HepG2 (cell line): ENCODE measurements at regions not wholly inside any gene's neighbourhood (a gene's known extent, or its start where the extent isn't known, plus 50 kb on each side); places are given as distances from the start of the nearest gene placed in this dataset.

Source experiments
- FOXM1 ChIP-seq: sonication (generic); formaldehyde crosslinking; IDR thresholded peaks from 2 replicates; pipeline ENCODE4 v1.5.0; 2020; ENCODE audit warnings: missing genetic modification reagents
- HDAC2 ChIP-seq: sonication (generic); formaldehyde crosslinking; IDR thresholded peaks from 2 replicates; pipeline ENCODE4 v1.4.0; 2020; ENCODE audit warnings: missing genetic modification reagents
- HNRNPL ChIP-seq: fragments of 200-400 bp; formaldehyde crosslinking; IDR thresholded peaks from 2 replicates; pipeline ENCODE4 v1.6.1; 2017; ENCODE audit warnings: mild to moderate bottlenecking, low read depth, low read length
- RFX1 ChIP-seq: fragments of 450-650 bp; IDR thresholded peaks from 2 replicates; pipeline ENCODE4 v1.6.1; 2017
- SMAD3 ChIP-seq: sonication (generic); formaldehyde crosslinking; IDR thresholded peaks from 2 replicates; pipeline ENCODE4 v1.4.0; 2020; ENCODE audit warnings: missing genetic modification reagents
- YY1 ChIP-seq: IDR thresholded peaks from 2 replicates; pipeline ENCODE4 v1.6.1; 2011; ENCODE audit warnings: low read length, low read depth, moderate library complexity, mild to moderate bottlenecking; ENCODE audit not compliant: insufficient read depth, insufficient replicate concordance
- ZC3H13 ChIP-seq: sonication (generic); formaldehyde crosslinking; IDR thresholded peaks from 2 replicates; pipeline ENCODE4 v1.8.1; 2023; ENCODE audit warnings: mild to moderate bottlenecking, missing genetic modification reagents, moderate library complexity
- ZFP36L2 ChIP-seq: sonication (generic); formaldehyde crosslinking; IDR thresholded peaks from 2 replicates; pipeline ENCODE4 v1.4.0; 2020; ENCODE audit warnings: missing genetic modification reagents
- ZNF468 ChIP-seq: sonication (generic); formaldehyde crosslinking; IDR thresholded peaks from 2 replicates; pipeline ENCODE4 v1.8.0; 2022; ENCODE audit warnings: mild to moderate bottlenecking, moderate library complexity, missing genetic modification reagents
- ZNF772 ChIP-seq: sonication (generic); formaldehyde crosslinking; IDR thresholded peaks from 2 replicates; pipeline ENCODE4 v1.5.0; 2020; ENCODE audit warnings: mild to moderate bottlenecking, missing genetic modification reagents
- ZNF776 ChIP-seq: sonication (generic); formaldehyde crosslinking; IDR thresholded peaks from 2 replicates; pipeline ENCODE4 v1.4.0; 2020; ENCODE audit warnings: mild to moderate bottlenecking, missing genetic modification reagents
- ZNF781 ChIP-seq: sonication (generic); formaldehyde crosslinking; IDR thresholded peaks from 2 replicates; pipeline ENCODE4 v1.5.1; 2020; ENCODE audit warnings: borderline replicate concordance, mild to moderate bottlenecking, missing genetic modification reagents; ENCODE audit errors: not compliant biosample characterization
- ZNF839 ChIP-seq: sonication (generic); formaldehyde crosslinking; IDR thresholded peaks from 2 replicates; pipeline ENCODE4 v1.4.0; 2020; ENCODE audit warnings: missing genetic modification reagents, mild to moderate bottlenecking, borderline replicate concordance
- TF ChIP-seq, protein P1 (sequence below): sonication (generic); formaldehyde crosslinking; IDR thresholded peaks from 2 replicates; pipeline ENCODE4 v1.4.0; 2020; ENCODE audit warnings: missing genetic modification reagents
- TF ChIP-seq, protein P2 (sequence below): IDR thresholded peaks from 2 replicates; pipeline ENCODE4 v1.6.1; 2016; ENCODE audit warnings: missing biosample characterization, missing genetic modification reagents, low read depth
- TF ChIP-seq, protein P3 (sequence below): IDR thresholded peaks from 2 replicates; pipeline ENCODE4 v1.6.1; 2016; ENCODE audit warnings: low read depth, missing genetic modification reagents, missing compliant biosample characterization
- TF ChIP-seq, protein P4 (sequence below): sonication (generic); formaldehyde crosslinking; IDR thresholded peaks from 2 replicates; pipeline ENCODE4 v1.4.0; 2020; ENCODE audit warnings: low read depth, missing genetic modification reagents

DNA sequence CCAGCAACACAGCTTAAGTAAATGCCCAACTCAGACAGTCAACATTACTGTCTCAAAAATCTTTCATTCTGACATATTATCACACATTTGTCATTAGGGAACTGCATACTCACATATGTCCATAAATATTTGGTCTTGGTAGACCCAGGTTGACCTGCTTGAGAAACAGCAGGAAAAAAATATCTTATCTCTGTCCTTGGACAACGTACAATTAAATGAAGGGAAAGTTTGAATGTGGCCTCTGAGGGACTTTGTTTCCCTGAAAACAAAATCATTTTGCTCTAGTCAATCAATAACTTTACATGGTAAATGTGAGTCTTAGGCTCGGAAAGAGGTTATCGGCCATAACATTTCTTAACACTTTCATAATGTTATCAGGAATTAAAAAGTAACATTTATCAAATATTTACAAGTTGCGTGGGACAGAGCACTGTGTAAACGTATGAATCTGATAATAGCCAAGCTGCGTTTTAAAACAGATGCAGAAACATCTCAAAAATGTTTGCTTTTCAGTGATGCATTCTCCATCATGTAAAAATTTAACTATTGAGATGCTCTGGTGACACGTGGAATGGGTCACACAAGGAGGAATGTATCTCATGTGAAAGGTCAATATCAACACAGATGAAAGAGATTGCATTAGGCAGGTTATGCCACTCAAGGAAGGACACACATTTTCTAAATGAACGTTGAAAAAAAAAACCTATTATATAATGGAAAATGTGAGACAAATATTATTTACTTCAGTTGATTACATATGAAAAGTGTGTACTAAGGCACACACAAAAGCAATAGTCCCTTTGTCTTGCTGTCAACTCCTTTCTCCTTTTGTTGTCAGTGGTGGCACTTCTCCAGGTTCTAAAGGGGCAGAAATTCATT is 304.4 kb downstream of the WDR72 start (continued):
- TF ChIP-seq, protein P1, sequence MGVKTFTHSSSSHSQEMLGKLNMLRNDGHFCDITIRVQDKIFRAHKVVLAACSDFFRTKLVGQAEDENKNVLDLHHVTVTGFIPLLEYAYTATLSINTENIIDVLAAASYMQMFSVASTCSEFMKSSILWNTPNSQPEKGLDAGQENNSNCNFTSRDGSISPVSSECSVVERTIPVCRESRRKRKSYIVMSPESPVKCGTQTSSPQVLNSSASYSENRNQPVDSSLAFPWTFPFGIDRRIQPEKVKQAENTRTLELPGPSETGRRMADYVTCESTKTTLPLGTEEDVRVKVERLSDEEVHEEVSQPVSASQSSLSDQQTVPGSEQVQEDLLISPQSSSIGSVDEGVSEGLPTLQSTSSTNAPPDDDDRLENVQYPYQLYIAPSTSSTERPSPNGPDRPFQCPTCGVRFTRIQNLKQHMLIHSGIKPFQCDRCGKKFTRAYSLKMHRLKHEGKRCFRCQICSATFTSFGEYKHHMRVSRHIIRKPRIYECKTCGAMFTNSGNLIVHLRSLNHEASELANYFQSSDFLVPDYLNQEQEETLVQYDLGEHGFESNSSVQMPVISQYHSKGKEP (CRISPR knock-in tag): no peak
- TF ChIP-seq ZNF781 (no peak), ZNF468 (CRISPR knock-in tag) (no peak), SMAD3 (CRISPR knock-in tag) (peak; percentile 71), ZNF776 (no peak), YY1 (no peak), ZFP36L2 (CRISPR knock-in tag) (no peak), HDAC2 (peak; percentile 90), HNRNPL (no peak), FOXM1 (CRISPR knock-in tag) (no peak), ZNF772 (CRISPR knock-in tag) (no peak), ZNF839 (CRISPR knock-in tag) (no peak), RFX1 (no peak), ZC3H13 (CRISPR knock-in tag) (no peak)
- TF ChIP-seq, protein P2, sequence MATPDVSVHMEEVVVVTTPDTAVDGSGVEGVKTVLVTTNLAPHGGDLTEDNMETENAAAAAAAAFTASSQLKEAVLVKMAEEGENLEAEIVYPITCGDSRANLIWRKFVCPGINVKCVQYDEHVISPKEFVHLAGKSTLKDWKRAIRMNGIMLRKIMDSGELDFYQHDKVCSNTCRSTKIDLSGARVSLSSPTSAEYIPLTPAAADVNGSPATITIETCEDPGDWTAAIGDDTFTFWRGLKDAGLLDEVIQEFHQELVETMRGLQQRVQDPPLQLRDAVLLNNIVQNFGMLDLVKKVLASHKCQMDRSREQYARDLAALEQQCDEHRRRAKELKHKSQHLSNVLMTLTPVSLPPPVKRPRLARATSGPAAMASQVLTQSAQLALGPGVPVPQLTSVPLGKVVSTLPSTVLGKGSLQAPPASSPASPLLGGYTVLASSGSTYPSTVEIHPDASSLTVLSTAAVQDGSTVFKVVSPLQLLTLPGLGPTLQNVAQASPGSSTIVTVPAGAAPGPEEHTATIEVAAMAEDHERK (CRISPR knock-in tag): no peak
- TF ChIP-seq, protein P3, sequence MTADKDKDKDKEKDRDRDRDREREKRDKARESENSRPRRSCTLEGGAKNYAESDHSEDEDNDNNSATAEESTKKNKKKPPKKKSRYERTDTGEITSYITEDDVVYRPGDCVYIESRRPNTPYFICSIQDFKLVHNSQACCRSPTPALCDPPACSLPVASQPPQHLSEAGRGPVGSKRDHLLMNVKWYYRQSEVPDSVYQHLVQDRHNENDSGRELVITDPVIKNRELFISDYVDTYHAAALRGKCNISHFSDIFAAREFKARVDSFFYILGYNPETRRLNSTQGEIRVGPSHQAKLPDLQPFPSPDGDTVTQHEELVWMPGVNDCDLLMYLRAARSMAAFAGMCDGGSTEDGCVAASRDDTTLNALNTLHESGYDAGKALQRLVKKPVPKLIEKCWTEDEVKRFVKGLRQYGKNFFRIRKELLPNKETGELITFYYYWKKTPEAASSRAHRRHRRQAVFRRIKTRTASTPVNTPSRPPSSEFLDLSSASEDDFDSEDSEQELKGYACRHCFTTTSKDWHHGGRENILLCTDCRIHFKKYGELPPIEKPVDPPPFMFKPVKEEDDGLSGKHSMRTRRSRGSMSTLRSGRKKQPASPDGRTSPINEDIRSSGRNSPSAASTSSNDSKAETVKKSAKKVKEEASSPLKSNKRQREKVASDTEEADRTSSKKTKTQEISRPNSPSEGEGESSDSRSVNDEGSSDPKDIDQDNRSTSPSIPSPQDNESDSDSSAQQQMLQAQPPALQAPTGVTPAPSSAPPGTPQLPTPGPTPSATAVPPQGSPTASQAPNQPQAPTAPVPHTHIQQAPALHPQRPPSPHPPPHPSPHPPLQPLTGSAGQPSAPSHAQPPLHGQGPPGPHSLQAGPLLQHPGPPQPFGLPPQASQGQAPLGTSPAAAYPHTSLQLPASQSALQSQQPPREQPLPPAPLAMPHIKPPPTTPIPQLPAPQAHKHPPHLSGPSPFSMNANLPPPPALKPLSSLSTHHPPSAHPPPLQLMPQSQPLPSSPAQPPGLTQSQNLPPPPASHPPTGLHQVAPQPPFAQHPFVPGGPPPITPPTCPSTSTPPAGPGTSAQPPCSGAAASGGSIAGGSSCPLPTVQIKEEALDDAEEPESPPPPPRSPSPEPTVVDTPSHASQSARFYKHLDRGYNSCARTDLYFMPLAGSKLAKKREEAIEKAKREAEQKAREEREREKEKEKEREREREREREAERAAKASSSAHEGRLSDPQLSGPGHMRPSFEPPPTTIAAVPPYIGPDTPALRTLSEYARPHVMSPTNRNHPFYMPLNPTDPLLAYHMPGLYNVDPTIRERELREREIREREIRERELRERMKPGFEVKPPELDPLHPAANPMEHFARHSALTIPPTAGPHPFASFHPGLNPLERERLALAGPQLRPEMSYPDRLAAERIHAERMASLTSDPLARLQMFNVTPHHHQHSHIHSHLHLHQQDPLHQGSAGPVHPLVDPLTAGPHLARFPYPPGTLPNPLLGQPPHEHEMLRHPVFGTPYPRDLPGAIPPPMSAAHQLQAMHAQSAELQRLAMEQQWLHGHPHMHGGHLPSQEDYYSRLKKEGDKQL: peak; percentile 93
- TF ChIP-seq, protein P4, sequence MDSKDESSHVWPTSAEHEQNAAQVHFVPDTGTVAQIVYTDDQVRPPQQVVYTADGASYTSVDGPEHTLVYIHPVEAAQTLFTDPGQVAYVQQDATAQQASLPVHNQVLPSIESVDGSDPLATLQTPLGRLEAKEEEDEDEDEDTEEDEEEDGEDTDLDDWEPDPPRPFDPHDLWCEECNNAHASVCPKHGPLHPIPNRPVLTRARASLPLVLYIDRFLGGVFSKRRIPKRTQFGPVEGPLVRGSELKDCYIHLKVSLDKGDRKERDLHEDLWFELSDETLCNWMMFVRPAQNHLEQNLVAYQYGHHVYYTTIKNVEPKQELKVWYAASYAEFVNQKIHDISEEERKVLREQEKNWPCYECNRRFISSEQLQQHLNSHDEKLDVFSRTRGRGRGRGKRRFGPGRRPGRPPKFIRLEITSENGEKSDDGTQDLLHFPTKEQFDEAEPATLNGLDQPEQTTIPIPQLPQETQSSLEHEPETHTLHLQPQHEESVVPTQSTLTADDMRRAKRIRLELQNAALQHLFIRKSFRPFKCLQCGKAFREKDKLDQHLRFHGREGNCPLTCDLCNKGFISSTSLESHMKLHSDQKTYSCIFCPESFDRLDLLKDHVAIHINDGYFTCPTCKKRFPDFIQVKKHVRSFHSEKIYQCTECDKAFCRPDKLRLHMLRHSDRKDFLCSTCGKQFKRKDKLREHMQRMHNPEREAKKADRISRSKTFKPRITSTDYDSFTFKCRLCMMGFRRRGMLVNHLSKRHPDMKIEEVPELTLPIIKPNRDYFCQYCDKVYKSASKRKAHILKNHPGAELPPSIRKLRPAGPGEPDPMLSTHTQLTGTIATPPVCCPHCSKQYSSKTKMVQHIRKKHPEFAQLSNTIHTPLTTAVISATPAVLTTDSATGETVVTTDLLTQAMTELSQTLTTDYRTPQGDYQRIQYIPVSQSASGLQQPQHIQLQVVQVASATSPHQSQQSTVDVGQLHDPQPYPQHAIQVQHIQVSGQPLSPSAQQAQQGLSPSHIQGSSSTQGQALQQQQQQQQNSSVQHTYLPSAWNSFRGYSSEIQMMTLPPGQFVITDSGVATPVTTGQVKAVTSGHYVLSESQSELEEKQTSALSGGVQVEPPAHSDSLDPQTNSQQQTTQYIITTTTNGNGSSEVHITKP (CRISPR knock-in tag): 0 out of 2 replicates have a peak, but pooled peaks have one; percentile 24
